Testis (tissue), 2 donors: ENCODE measurements at regions not wholly inside any gene's neighbourhood (a gene's known extent, or its start where the extent isn't known, plus 50 kb on each side); places are given as distances from the start of the nearest gene placed in this dataset.

Experiments used
- DNase-seq: peaks from one replicate; pipeline ENCODE4 v3.0.0-alpha.2; 2019
- H3K27ac ChIP-seq, 2 donors: fragments of 200-600 bp; sonication (generic); one replicate each; pipeline ENCODE4 v1.5.1; 2019
- H3K27me3 ChIP-seq: fragments of 200-600 bp; sonication (generic); one replicate; pipeline ENCODE4 v1.5.1; 2019
- H3K36me3 ChIP-seq: fragments of 200-600 bp; sonication (generic); one replicate; pipeline ENCODE4 v1.5.1; 2017; ENCODE audit warnings: low read depth; ENCODE audit errors: missing control alignments
- H3K4me1 ChIP-seq: fragments of 200-600 bp; sonication (generic); one replicate; pipeline ENCODE4 v1.5.1; 2019
- H3K4me3 ChIP-seq, 2 donors: fragments of 200-600 bp; sonication (generic); one replicate each; pipeline ENCODE4 v1.5.1; 2017 to 2019
- H3K9me3 ChIP-seq: fragments of 200-600 bp; sonication (generic); one replicate; pipeline ENCODE4 v1.5.1; 2017
- POLR2A ChIP-seq: fragments of 450-650 bp; IDR thresholded peaks from one replicate; pipeline ENCODE4 v1.6.1; 2017; ENCODE audit warnings: antibody characterized with exemption, mild to moderate bottlenecking, moderate library complexity
- WGBS, 2 donors: methylation state at CpG; one replicate each; pipeline ENCODE4 v1.1.5; 2018; 5-methylcytosine and 5-hydroxymethylcytosine counted together
- intact Hi-C: fragments of 100-400 bp; cut with DNase I; formaldehyde crosslinking; loops from one replicate; pipeline ENCODE4 v1.15.1; 2023; ENCODE audit warnings: low total_unique reads
- TF ChIP-seq, protein P1 (sequence below), 3 experiments: fragments of 450-650 bp in 2 of 3; fragments of 200-600 bp in 1 of 3; sonication (generic) in 1 of 3; IDR thresholded peaks; one replicate each; pipeline ENCODE4 v1.5.1; 2016 to 2019; ENCODE audit warnings: antibody characterized with exemption in 3 of 3, mild to moderate bottlenecking in 2 of 3, moderate library complexity in 1 of 3

DNA sequence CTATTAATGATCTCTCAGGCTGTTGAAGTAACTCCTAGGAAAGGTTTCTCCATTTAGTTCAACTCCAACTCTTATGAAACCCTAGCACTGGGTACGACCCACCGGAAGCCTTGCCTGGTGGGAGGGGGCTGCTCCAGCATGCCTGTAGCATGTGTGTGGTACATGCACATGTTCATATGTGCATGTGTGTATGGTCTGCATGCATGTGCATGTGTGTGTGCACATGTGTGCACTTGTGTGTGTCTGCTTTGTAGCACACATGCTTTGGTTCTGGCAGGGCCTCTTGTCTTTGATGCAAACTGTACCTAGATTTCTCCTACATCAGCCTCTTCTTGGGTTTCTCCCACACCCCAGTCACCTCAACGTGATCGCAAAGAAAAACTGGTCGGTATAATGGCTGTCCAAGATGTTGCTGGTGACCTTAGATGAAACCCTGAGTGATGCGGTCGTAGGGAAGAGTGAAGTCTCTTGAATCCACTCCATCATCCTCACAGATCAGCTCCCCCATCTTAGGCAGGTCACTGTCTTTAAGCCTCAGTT lies 193.5 kb downstream of the MYLK4 start:
- no peak for DNase-seq
- WGBS, 2 donors = 87 to 88% methylated on average over 7 of the region's 7 CpGs
- no peaks in the 10 kb centered on the region for H3K4me1 ChIP-seq
- intact Hi-C loops = no loop called here
- H3K27me3 ChIP-seq = no peaks in the 10 kb centered on the region
- no peak overlapping the region for H3K27ac ChIP-seq
- TF ChIP-seq, protein P1, sequence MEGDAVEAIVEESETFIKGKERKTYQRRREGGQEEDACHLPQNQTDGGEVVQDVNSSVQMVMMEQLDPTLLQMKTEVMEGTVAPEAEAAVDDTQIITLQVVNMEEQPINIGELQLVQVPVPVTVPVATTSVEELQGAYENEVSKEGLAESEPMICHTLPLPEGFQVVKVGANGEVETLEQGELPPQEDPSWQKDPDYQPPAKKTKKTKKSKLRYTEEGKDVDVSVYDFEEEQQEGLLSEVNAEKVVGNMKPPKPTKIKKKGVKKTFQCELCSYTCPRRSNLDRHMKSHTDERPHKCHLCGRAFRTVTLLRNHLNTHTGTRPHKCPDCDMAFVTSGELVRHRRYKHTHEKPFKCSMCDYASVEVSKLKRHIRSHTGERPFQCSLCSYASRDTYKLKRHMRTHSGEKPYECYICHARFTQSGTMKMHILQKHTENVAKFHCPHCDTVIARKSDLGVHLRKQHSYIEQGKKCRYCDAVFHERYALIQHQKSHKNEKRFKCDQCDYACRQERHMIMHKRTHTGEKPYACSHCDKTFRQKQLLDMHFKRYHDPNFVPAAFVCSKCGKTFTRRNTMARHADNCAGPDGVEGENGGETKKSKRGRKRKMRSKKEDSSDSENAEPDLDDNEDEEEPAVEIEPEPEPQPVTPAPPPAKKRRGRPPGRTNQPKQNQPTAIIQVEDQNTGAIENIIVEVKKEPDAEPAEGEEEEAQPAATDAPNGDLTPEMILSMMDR (IDR thresholded peaks at IDR 0.05) = no peak
- no peak for TF ChIP-seq POLR2A
- H3K9me3 ChIP-seq = no peaks in the 10 kb centered on the region
- no peaks in the 10 kb centered on the region for H3K36me3 ChIP-seq
- no peak overlapping the region for H3K4me3 ChIP-seq

DNA sequence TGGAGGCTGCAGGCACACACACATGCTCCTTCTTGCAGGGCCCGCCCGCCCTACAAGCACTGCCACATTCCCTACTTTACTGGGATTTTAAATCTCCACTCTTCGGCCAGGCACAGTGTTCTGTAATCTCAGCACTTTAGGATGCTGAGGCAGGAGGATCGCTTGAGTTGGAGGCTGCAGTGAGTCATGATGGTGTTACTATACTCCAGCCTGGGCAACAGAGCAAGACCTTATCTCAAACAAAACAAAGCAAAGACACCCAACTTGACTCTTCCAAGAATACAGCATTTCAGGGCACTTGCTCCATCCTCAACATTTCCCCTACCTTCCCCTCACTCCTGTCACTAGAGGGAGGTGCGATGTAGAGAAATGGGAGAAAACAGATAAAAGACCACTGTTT lies 194.0 kb downstream of the MYLK4 start:
- intact Hi-C loops = no loop called here
- Histone ChIP-seq H3K4me3 (no peak overlapping the region), H3K27me3 (no peaks in the 10 kb centered on the region), H3K9me3 (no peaks in the 10 kb centered on the region), H3K36me3 (no peaks in the 10 kb centered on the region), H3K4me1 (no peaks in the 10 kb centered on the region), H3K27ac (no peak overlapping the region)
- TF ChIP-seq POLR2A = no peak
- TF ChIP-seq, protein P1 (IDR thresholded peaks at IDR 0.05) = no peak
- DNase-seq = no peak
- WGBS, 2 donors = 91 to 93% methylated on average over 5 of the region's 5 CpGs

DNA sequence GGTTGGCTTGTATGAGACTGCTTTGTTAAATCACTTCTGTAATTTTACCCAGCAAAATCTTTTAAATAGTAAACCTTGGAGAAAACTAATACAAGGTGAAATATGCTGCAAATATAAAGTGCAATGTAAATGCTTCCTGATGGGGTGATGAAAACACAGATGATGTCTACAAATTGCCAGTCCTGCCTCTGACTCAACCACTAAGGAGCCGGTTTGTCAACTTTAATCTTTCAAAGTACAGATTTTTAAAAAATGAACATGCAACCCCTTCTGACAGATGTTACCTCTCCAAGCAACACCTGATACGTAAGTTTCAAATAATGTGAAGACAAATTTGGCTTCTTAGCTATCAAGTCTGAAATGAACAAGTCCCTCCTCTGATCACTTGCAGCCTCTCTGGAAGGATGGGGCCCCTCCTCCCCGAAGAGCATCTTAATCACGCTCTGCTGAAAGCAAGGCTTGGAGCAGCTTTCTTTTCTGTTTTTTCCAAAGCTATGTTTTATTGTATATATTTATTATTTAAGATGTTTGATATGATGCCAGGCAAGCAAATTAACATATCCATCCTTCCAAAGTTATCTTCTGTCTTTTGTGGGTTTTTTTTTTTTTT lies 196.0 kb downstream of the MYLK4 start:
- Histone ChIP-seq H3K27me3 (no peaks in the 10 kb centered on the region), H3K4me1 (no peaks in the 10 kb centered on the region), H3K36me3 (no peaks in the 10 kb centered on the region), H3K27ac (no peak overlapping the region), H3K4me3 (no peak overlapping the region), H3K9me3 (no peaks in the 10 kb centered on the region)
- DNase-seq = no peak
- TF ChIP-seq, protein P1 (IDR thresholded peaks at IDR 0.05) = no peak
- TF ChIP-seq POLR2A = no peak
- intact Hi-C loops = no loop called here
- 83 to 84% methylated on average over 4 of the region's 4 CpGs for WGBS, 2 donors

DNA sequence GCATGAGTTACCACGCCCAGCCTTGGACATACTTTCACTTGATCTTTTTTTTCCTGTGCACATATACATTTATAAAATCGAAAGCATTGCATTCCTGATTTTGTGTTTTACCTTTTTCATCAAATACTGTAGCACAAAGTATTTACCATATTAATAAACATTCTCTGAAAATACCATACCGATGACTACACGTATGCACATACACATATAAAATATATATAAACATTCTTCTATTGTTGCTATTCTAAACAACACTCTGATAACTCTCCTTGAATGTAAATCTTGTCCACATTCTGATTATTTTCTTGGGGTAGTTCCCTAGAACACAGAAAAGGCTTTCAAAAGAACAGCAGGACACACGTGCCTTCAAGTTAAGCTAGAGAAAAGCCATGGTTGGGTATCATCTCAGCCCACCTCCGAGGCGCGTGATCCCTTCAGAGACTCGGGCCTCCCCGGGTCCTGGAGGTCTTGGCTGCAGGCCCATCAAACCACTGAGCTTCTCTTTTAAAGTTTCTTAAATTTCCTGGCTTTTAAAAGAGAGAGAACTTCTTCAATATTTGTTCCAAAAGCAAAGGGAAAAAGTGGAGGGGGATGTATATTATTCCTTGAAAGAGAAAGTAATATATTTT lies 198.1 kb downstream of the MYLK4 start:
- H3K4me1 ChIP-seq = no peaks in the 10 kb centered on the region
- 71 to 85% methylated on average over 10 of the region's 10 CpGs for WGBS, 2 donors
- intact Hi-C loops = no loop called here
- no peak overlapping the region for H3K4me3 ChIP-seq
- no peaks in the 10 kb centered on the region for H3K36me3 ChIP-seq
- no peak overlapping the region for H3K27ac ChIP-seq
- TF ChIP-seq POLR2A = no peak
- TF ChIP-seq, protein P1 (IDR thresholded peaks at IDR 0.05) = no peak
- H3K9me3 ChIP-seq = no peaks in the 10 kb centered on the region
- H3K27me3 ChIP-seq = no peaks in the 10 kb centered on the region
- no peak for DNase-seq

DNA sequence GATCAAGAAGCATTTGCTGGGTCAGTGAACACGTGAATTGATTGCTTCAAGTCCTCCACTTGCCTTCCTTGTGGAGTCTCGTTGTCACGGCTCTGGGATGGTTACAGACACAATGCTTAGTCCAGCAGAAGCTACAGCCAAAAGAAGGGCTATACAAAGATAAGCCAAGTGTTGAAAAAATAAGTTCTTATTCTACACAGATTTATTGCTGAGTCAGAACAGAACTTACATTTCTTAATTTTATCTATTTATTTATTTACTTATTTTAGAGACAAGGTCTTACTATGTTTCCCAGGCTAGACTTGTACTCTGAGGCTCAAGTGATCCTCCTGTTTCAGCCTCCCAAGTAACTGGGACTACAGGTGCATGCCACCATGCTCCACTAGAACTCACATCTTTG lies 199.0 kb downstream of the MYLK4 start:
- Histone ChIP-seq H3K9me3 (no peaks in the 10 kb centered on the region), H3K4me3 (no peak overlapping the region), H3K27ac (no peak overlapping the region), H3K27me3 (no peaks in the 10 kb centered on the region), H3K36me3 (no peaks in the 10 kb centered on the region), H3K4me1 (no peaks in the 10 kb centered on the region)
- no peak for DNase-seq
- WGBS, 2 donors = 90 to 94% methylated on average over 3 of the region's 3 CpGs
- intact Hi-C loops = no loop called here
- TF ChIP-seq POLR2A = no peak
- TF ChIP-seq, protein P1 (IDR thresholded peaks at IDR 0.05) = no peak
